H1 (cell line): ENCODE measurements at regions not wholly inside any gene's neighbourhood (a gene's known extent, or its start where the extent isn't known, plus 50 kb on each side); places are given as distances from the start of the nearest gene placed in this dataset.

ENCODE experiments used
- ASH2L ChIP-seq: fragments of 200-600, 300-600 bp; sonication (generic); IDR thresholded peaks from one replicate; pipeline ENCODE4 v1.7.1; 2017; ENCODE audit warnings: low read length
- CBX5 ChIP-seq: fragments of 300-800, 300-1000 bp; sonication (generic); IDR thresholded peaks from 2 replicates; pipeline ENCODE4 v1.7.1; 2016; ENCODE audit warnings: antibody characterized with exemption, low read length, low read depth

DNA sequence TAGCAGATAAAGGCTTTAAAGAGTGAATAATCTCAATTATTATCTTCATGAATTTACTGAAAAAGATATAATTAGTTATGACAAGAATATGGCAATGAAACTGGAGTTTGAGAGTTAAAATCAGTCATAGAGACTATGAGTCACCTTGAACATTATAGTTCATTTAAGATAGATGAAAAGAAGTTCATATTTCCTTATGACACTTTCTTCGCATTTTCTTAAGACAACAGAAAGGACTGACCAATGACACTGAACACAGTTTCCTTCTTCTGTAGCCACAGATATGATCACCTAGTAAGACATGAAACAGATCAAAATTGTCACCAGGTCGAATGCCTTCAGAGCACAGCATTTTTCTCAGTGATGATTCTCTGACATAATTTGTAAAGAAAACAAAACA lies 202.1 kb downstream of the KLF12 start (continued):
- TF ChIP-seq ASH2L (no peak), CBX5 (no peak)
